ACHN (cell line): ENCODE measurements at regions not wholly inside any gene's neighbourhood (a gene's known extent, or its start where the extent isn't known, plus 50 kb on each side); places are given as distances from the start of the nearest gene placed in this dataset.

ENCODE experiments used
- DNase-seq: peaks from one replicate; pipeline ENCODE4 v3.0.0-alpha.2; 2015
- in situ Hi-C: cut with HindIII; loops from 2 replicates; pipeline ENCODE4 v1.10.0; 2017; ENCODE audit warnings: low sequenced_read_pairs, low pct_ligation_motif_present, low pct_unique_long_range_greater_than_20kb

GRCh38 chr6:44679438-44680201 is 292.1 kb downstream of the CDC5L start:
- in situ Hi-C loops, result no loop called here
- no peak for DNase-seq

DNA sequence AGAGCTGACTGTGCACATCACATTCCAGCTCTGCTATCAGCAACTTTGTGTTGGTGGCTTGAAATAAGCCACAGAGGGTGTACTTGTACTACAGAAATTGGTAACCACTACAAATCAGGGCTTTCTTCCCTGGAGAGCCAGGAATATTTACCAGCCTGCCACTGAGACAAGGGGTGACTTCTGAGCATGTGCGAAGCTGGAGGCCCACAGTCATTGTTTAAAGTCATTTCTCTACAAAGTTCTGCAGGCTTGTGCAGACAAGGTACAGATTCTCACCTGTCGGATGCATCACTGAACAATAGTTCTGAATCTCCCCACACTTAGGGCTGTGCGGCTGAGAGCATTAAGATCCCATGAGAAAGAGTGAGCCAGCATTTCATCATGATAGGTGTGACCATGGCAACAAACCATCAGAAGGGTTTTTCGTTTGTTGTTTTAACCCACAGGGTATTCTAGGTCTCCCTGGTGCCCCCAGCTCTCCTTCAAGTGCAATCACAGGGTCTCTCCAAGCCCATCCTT is 292.8 kb downstream of the CDC5L start:
- in situ Hi-C loops, result no loop called here
- no peak for DNase-seq

GRCh38 chr6:44681761-44682160 is 294.3 kb downstream of the CDC5L start:
- in situ Hi-C loops, result no loop called here
- peak; percentile 35 for DNase-seq

DNA sequence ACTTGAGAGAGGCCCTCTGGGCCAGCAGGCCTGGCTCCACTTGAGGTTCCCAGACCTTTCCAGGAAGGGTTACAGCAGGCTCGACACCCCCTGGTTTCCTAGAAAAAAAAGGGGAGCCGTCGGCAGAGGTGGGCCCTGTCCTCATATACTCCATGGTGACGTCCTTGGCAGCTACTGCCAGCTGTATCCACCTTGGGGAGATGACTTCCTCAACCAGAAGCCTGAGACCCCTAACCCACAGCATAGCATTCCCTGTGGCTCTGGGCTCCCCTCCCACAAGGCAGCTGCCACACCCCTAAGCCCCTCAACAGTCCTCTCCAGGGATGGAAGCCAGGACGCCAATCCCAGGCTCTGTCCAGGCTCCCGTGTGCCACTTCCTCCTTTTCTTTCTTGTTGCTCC is 294.8 kb downstream of the CDC5L start:
- in situ Hi-C loops, result no loop called here
- DNase-seq, result no peak

DNA sequence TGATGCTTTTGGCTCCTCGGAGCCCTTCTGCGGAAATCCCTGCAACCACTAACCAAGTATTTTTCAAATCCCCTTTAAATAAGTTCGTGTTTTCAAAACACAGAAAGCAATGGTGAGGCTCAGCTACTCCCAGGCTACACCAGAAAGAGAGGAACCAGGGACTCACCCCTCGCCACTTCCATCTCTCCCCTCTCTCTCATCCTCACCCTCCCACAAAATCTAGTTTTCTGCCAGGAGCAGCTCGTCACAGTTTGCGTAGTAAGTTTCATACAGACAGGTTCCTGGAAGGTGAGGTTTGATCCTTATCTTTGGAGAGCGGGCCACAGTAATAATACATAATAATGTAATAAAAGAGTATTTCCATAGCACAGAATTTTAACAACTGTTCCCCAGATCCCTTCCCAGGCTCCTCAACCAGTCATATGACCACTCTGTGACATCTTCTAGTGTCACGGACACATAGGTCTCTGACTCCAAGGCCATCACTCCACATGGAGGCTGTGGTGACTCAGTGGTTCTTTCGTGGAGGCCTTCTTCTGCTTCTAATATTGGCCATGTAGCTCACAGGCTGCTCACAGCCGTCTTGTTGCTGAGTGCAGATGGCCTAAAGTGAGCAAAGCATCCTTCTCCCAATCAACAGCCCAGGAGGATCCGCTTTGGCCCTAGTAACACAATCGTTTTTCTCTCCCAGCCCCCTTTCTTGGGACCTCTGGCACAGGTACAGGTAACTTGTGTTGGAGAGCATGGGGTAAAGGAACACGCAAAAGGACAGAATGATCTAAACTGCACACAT is 295.7 kb downstream of the CDC5L start:
- in situ Hi-C loops, result no loop called here
- DNase-seq, result no peak

GRCh38 chr6:44685213-44685612 is 297.7 kb downstream of the CDC5L start:
- no peak for DNase-seq
- in situ Hi-C loops, result no loop called here

DNA sequence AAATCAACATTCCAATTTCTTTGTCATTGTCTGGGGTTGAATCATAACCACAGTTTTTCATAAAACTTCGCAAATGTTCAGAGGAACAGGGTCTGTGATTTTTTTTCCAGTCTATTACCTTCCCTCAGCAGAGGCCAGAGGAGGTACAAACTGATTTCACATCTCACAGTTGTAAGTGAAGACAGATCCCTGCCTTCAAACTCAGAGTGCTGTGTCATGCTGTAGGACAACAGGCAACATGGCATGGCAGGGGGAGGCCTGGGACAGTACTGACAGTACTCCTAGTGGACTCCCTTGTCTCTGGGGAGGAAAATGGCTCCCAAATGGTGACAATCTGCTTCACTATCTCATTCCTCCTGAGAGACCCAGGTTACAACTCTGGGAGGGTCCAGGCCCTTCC is 308.6 kb downstream of the CDC5L start:
- DNase-seq, result no peak
- in situ Hi-C loops, result no loop called here

DNA sequence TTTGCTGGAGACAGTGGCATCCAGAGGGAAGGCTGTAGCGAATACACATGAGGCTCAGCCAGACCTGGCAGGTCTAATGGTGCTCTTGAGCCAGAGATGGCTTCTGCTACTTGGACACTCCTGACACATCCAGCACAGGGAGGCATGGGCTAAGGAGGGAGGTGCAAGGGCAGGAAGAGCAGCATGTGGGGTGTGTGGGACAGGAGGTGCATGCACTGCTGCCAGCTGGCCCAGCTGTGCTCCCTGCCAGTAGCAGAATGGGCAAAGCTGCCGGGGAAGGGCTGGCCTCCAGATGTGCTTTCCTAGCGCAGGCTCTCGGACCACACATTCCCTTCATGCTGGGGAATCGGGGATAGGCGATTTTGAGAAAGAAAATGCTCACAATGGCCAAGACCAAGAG is 309.2 kb downstream of the CDC5L start:
- DNase-seq, result no peak
- in situ Hi-C loops, result no loop called here

DNA sequence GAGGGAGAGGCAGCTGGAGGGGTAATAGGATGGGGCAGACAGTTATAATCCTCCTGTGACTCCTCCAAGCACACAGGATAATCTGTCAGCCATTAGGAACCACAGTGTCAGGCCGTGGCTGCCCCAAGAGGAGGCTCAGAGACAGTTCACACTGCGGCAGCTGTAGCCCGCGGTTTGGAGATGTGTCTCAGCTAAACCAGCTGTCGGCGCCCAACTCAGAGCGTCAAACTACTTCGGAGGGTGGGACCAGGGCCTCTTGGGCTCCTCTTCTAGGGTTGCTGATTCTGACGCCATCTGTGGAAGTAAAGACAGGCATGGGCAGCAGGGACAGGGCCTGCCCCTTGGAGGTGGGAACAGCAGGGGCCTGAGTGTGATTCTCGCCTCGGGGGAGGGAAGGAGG is 309.8 kb downstream of the CDC5L start:
- DNase-seq, result no peak
- in situ Hi-C loops, result no loop called here

DNA sequence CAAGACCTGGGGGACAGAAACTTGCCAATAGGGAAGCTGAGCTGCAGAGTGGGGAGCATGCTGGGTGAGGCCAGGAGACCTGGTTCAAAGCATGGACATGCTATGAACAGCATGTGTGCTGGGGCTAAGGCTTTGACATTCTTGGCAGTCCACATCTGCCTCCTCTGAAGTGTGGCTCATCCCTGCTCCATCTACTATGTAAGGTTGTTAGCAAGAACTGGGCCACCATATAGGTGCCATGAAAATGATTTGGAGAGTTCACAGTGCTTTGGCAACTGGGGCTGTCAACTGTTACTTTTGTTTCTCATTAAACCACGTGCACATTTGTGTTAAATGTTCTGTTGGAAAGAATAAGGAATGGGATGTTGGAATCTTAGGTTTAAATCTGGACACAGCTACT is 311.1 kb downstream of the CDC5L start:
- in situ Hi-C loops, result no loop called here
- DNase-seq, result no peak

- DNase-seq, result no peak
- in situ Hi-C loops, result no loop called here
Observed at GRCh38 chr6:44699082-44699481, 311.6 kb downstream of the CDC5L start.

GRCh38 chr6:44699851-44700250 is 312.3 kb downstream of the CDC5L start:
- in situ Hi-C loops, result no loop called here
- no peak for DNase-seq

DNA sequence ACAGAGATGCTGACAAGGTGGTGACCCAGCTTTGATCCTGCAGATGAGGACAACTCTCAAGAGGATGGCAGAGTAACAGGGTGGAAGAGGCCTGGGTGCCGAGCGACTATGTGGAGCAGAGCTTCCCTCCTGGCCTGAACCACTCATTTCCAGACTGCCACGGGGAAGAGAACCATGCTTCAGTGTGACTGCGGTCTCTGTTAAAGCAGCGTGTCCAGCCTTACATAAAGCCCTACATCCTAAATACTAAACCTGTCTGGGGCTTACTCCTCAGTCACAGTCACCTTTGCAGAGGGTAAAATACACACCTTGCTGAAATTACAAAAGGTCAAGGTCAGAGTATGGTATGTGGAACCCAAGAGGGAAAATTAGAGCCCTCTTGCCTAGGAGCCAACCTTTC is 312.9 kb downstream of the CDC5L start:
- DNase-seq, result no peak
- in situ Hi-C loops, result no loop called here

- DNase-seq, result no peak
- in situ Hi-C loops, result no loop called here
Observed at GRCh38 chr6:44701038-44701636, 313.6 kb downstream of the CDC5L start.

GRCh38 chr6:44701637-44702101 is 314.2 kb downstream of the CDC5L start:
- no peak for DNase-seq
- in situ Hi-C loops, result no loop called here

GRCh38 chr6:44702292-44702691 is 314.8 kb downstream of the CDC5L start:
- DNase-seq, result no peak
- in situ Hi-C loops, result no loop called here

DNA sequence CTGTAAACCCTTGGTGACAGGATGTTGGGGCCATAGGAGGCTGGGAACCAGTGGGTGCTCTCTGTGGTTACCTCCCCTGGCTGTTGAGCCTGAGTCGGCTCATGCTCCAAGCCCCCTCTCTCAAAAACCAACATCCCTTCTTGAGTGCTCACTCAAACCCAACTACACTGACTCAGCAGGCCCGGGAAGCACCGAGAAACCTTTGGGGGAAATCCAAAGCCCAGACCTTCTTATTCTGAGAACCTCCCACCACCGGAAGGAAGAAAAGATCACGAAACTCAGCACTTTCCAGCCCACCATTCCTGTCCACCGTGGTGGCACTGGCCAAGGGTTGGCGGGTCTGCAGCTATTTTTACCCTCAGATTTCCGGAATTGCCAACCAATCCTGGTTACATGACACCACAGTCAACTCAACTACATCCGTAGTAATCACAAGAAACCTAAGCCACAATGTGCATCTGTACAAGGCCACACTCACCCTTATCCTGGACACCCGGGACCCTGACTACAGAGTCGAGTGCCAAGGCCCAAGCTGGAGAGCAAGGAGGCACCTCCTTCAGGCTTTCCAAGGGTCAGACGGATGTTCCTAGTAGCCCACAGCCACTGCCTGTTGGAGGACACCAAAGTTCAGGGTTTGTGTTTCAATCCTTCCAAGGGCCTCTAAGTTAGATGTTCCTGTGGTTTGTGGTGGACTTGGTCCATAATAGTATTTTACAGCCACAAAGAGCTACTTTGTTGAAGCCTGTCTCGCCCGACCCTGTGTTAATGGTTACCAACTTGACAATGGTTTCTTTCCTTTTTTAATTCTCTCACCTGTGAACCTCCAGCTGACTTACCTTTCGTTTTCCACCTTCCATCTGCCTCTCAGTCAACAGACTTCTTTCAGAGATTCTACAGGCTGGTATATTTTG is 317.0 kb downstream of the CDC5L start:
- DNase-seq, result no peak
- in situ Hi-C loops, result no loop called here

DNA sequence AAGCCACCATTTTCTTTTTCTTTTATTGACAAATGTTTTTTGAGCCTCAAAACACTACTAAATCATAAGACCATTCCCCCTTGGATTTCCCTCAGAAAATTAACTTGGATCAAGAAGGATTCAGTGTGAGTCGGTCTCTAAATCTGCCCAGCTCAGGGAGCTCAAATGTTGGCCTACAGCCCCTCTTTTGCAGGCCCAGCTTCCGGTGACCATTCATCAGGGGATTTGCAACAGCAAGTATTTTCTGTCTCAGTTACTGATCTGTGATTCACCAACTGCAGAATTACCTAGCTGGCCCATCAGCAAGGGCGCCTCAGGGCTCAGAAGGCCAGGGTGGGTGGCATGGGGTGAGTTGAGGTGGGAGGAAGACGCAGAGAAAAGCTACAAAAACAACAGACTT is 318.1 kb downstream of the CDC5L start:
- DNase-seq, result no peak
- in situ Hi-C loops, result no loop called here
